ENCODE measurements at regions not wholly inside any gene's neighbourhood (a gene's known extent, or its start where the extent isn't known, plus 50 kb on each side); places are given as distances from the start of the nearest gene placed in this dataset.

DNA sequence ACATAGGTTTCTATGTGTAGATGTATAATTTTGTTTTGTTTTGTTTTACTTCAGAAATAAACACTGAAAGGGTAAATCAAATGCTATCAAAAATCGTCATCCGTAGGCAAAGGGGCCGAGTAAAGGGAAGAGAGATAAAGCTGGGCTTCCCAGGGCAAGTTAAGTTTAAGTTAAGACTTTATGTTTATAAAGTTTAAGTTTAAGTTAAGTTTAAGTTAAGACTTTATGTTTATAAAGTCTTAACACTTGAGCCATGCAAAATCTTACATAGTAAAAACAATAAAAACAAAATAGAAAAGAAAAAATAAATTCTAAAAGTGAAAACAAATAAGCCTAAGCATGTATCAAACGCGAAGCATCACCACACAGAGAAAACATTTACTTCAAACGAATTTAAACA is 216.1 kb upstream of the SYNDIG1 start:
- TF ChIP-seq POLR2AphosphoS5 (IDR thresholded peaks at IDR 0.05; ENCODE audit: low read depth, low read length), result no peak
- TF ChIP-seq SIN3A (IDR thresholded peaks at IDR 0.05; ENCODE audit: borderline replicate concordance, insufficient read depth, low read depth, low read length), result no peak
- TF ChIP-seq TCF7L2 (IDR thresholded peaks at IDR 0.05; ENCODE audit: low read depth, low read length), result no peak
- TF ChIP-seq, protein P1, sequence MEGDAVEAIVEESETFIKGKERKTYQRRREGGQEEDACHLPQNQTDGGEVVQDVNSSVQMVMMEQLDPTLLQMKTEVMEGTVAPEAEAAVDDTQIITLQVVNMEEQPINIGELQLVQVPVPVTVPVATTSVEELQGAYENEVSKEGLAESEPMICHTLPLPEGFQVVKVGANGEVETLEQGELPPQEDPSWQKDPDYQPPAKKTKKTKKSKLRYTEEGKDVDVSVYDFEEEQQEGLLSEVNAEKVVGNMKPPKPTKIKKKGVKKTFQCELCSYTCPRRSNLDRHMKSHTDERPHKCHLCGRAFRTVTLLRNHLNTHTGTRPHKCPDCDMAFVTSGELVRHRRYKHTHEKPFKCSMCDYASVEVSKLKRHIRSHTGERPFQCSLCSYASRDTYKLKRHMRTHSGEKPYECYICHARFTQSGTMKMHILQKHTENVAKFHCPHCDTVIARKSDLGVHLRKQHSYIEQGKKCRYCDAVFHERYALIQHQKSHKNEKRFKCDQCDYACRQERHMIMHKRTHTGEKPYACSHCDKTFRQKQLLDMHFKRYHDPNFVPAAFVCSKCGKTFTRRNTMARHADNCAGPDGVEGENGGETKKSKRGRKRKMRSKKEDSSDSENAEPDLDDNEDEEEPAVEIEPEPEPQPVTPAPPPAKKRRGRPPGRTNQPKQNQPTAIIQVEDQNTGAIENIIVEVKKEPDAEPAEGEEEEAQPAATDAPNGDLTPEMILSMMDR (IDR thresholded peaks at IDR 0.05), result no peak
- TF ChIP-seq, protein P2, sequence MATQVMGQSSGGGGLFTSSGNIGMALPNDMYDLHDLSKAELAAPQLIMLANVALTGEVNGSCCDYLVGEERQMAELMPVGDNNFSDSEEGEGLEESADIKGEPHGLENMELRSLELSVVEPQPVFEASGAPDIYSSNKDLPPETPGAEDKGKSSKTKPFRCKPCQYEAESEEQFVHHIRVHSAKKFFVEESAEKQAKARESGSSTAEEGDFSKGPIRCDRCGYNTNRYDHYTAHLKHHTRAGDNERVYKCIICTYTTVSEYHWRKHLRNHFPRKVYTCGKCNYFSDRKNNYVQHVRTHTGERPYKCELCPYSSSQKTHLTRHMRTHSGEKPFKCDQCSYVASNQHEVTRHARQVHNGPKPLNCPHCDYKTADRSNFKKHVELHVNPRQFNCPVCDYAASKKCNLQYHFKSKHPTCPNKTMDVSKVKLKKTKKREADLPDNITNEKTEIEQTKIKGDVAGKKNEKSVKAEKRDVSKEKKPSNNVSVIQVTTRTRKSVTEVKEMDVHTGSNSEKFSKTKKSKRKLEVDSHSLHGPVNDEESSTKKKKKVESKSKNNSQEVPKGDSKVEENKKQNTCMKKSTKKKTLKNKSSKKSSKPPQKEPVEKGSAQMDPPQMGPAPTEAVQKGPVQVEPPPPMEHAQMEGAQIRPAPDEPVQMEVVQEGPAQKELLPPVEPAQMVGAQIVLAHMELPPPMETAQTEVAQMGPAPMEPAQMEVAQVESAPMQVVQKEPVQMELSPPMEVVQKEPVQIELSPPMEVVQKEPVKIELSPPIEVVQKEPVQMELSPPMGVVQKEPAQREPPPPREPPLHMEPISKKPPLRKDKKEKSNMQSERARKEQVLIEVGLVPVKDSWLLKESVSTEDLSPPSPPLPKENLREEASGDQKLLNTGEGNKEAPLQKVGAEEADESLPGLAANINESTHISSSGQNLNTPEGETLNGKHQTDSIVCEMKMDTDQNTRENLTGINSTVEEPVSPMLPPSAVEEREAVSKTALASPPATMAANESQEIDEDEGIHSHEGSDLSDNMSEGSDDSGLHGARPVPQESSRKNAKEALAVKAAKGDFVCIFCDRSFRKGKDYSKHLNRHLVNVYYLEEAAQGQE (IDR thresholded peaks at IDR 0.05; ENCODE audit: insufficient read depth in 1 of 2, low read depth in 2 of 2, low read length in 1 of 2), result no peak
- no peak overlapping the region for H3K4me3 ChIP-seq (ENCODE audit: low read depth in 2 of 2, low read length in 2 of 2)
- POLR2A ChIA-PET, result no interaction called here
- CTCF ChIA-PET, result no interaction called here
- no peaks in the 10 kb centered on the region for H3K9me3 ChIP-seq (ENCODE audit: control insufficient read depth, insufficient read depth, low read depth, low read length)
- H3K36me3 ChIP-seq (ENCODE audit: control insufficient read depth, insufficient read depth, low read length), result no peaks in the 10 kb centered on the region
- 0 out of 2 replicates have a peak, but pooled peaks cover 2% of the 10 kb centered on the region for H3K27me3 ChIP-seq (ENCODE audit: control insufficient read depth, insufficient read depth, low read length)
- no peak for DNase-seq (ENCODE audit: low read depth, low spot score)
- no peak overlapping the region for H3K27ac ChIP-seq (ENCODE audit: low read length)
- BruUV-seq (replicated peaks), result no TSS peak
- in situ Hi-C loops (cut with HindIII; ENCODE audit: low pct_unique_long_range_greater_than_20kb, low sequenced_read_pairs), result no loop called here
- intact Hi-C loops (cut with micrococcal nuclease; ENCODE audit: unreplicated experiment), result no loop called here
- H3K4me1 ChIP-seq (ENCODE audit: control insufficient read depth, insufficient read depth, low read length), result no peaks in the 10 kb centered on the region
- no peak for ATAC-seq

DNA sequence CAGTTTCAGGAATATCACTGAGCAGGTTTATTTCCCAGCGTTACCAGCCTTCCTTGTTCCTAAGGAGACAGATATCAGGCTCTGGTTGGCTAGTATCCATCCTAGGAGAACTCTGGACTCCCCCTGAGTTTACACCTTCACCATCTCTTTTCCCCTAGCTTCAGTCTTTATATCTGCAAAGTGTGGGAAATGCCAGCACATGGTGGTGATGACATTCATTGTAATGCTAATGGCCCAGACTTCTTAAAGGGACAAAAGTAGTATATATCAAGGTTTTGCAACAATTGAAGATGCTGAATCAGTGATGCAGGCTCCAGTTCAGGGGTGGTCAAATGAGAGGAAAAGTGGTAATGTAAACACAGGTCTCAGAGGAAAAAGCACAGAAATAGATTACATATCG is 224.3 kb upstream of the SYNDIG1 start:
- H3K4me1 ChIP-seq (ENCODE audit: control insufficient read depth, insufficient read depth, low read length), result no peaks in the 10 kb centered on the region
- no TSS peak for BruUV-seq (replicated peaks)
- ATAC-seq (no peak), DNase-seq (ENCODE audit: low read depth, low spot score) (no peak)
- no peak overlapping the region for H3K27ac ChIP-seq (ENCODE audit: low read length)
- in situ Hi-C loops (cut with HindIII; ENCODE audit: low pct_unique_long_range_greater_than_20kb, low sequenced_read_pairs), result no loop called here
- no peak overlapping the region for H3K4me3 ChIP-seq (ENCODE audit: low read depth in 2 of 2, low read length in 2 of 2)
- TF ChIP-seq POLR2AphosphoS5 (IDR thresholded peaks at IDR 0.05; ENCODE audit: low read depth, low read length) (no peak), TCF7L2 (IDR thresholded peaks at IDR 0.05; ENCODE audit: low read depth, low read length) (no peak), SIN3A (IDR thresholded peaks at IDR 0.05; ENCODE audit: borderline replicate concordance, insufficient read depth, low read depth, low read length) (no peak)
- TF ChIP-seq, protein P2 (IDR thresholded peaks at IDR 0.05; ENCODE audit: insufficient read depth in 1 of 2, low read depth in 2 of 2, low read length in 1 of 2), result no peak
- TF ChIP-seq, protein P1 (IDR thresholded peaks at IDR 0.05), result no peak
- H3K36me3 ChIP-seq (ENCODE audit: control insufficient read depth, insufficient read depth, low read length), result no peaks in the 10 kb centered on the region
- POLR2A ChIA-PET, result no interaction called here
- intact Hi-C loops (cut with micrococcal nuclease; ENCODE audit: unreplicated experiment), result no loop called here
- no peaks in the 10 kb centered on the region for H3K9me3 ChIP-seq (ENCODE audit: control insufficient read depth, insufficient read depth, low read depth, low read length)
- CTCF ChIA-PET, result no interaction called here
- no peaks in the 10 kb centered on the region; the same call in 1 of the 2 replicates for H3K27me3 ChIP-seq (ENCODE audit: control insufficient read depth, insufficient read depth, low read length)
